Mucosa of rectum (tissue), 2 donors: ENCODE measurements at regions not wholly inside any gene's neighbourhood (a gene's known extent, or its start where the extent isn't known, plus 50 kb on each side); places are given as distances from the start of the nearest gene placed in this dataset.
"Not testable (repeated sequence)": the region's sequence is repeated elsewhere in the genome, so short reads cannot be mapped to it uniquely, and the experiment has no call there.

ENCODE experiments used
- H3K27ac ChIP-seq, 2 donors: one replicate each; pipeline ENCODE4 v1.7.0; 2013; ENCODE audit warnings: inconsistent platforms in 2 of 2, low read depth in 2 of 2, low read length in 2 of 2
- H3K27me3 ChIP-seq, 2 donors: one replicate each; pipeline ENCODE4 v1.7.0; 2013; ENCODE audit warnings: low read length in 2 of 2; ENCODE audit not compliant: control insufficient read depth in 2 of 2, insufficient read depth in 2 of 2
- H3K36me3 ChIP-seq, 2 donors: one replicate each; pipeline ENCODE4 v1.7.0; 2013; ENCODE audit warnings: low read length in 2 of 2; ENCODE audit not compliant: control insufficient read depth in 2 of 2, insufficient read depth in 2 of 2
- H3K4me1 ChIP-seq, 2 donors: one replicate each; pipeline ENCODE4 v1.7.0; 2013; ENCODE audit warnings: low read length in 2 of 2, mild to moderate bottlenecking in 1 of 2; ENCODE audit not compliant: control insufficient read depth in 2 of 2, insufficient read depth in 2 of 2
- H3K4me3 ChIP-seq, 2 donors: one replicate each; pipeline ENCODE4 v1.7.0; 2013; ENCODE audit warnings: low read length in 2 of 2
- H3K9ac ChIP-seq, 2 donors: one replicate each; pipeline ENCODE4 v1.7.0; 2013; ENCODE audit warnings: low read length in 2 of 2, low read depth in 1 of 2, mild to moderate bottlenecking in 1 of 2
- H3K9me3 ChIP-seq, 2 donors: one replicate each; pipeline ENCODE4 v1.7.0; 2013; ENCODE audit warnings: low read length in 2 of 2; ENCODE audit not compliant: control insufficient read depth in 2 of 2
- donor health status: healthy.
- donor health status: Normal muscosa, but diverticular disease.

DNA sequence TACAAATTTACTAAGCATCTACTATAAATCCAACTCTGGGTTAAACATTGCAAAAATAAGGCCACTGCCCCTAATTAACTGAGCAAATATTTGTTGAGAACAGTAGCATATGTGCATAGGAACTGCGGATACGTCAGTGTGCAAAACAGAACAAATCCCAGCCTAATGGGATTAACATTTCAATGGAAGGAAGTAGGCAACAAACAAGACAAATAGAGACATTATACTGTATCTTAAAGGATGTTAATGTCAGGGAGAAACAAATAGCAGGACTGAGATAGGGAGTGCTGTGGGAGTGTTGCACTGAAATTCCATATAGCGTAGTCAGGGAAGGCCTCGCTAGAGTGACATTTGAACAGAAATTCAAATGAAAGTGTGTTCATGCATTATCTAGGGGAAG is 89.7 kb upstream of the KCNAB1 start:
- Histone ChIP-seq H3K4me1 (no peaks in the 10 kb centered on the region), H3K27me3 (no peaks in the 10 kb centered on the region), H3K36me3 (no peaks in the 10 kb centered on the region), H3K9ac (no peak overlapping the region), H3K27ac (no peak overlapping the region), H3K9me3 (no peaks in the 10 kb centered on the region), H3K4me3 (no peak overlapping the region)

DNA sequence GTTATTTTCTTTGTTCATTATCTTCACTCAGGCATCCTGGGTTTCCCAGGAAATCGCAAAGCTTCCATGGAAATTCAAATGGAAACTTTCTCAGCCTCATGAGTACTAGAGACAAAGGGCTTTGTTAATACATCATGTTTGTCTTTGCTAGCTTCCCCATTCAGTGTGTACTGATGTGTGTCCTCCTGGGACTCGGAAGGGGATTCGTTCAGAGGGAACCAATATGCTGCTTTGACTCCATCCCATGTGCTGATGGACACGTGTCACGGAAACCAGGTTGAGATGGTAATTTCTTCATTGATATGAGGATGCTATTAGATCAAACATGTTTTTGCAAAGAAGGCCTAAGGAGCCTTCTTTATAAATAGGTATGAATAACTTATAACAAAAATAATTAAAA is 87.0 kb upstream of the KCNAB1 start:
- Histone ChIP-seq H3K36me3 (no peaks in the 10 kb centered on the region), H3K27me3 (no peaks in the 10 kb centered on the region), H3K9me3 (no peaks in the 10 kb centered on the region), H3K9ac (no peak overlapping the region), H3K4me3 (no peak overlapping the region), H3K27ac (no peak overlapping the region), H3K4me1 (no peaks in the 10 kb centered on the region)

DNA sequence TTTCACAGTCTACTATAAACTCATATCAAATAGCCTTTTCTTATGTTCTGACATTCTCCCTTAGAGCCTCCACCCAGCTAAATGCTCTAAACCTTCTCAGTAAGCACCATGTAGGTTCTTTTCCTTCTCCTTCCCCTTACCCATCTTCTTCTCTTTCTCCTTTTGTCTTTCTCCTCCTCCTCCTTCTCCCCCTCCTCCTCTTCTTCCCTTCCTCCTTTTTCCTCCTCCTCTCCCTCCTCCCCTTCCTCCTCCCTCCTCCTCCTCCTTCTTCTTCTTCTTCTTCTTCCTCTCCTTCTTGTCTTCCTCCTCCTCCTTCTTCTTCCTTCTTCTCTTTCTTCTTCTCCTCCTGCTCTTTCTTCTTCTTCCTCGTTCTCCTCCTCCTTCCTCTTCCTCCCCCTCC is 85.2 kb upstream of the KCNAB1 start:
- H3K9ac ChIP-seq: no peak overlapping the region
- no peak overlapping the region for H3K4me3 ChIP-seq
- no peaks in the 10 kb centered on the region for H3K4me1 ChIP-seq
- H3K27me3 ChIP-seq: no peaks in the 10 kb centered on the region
- no peaks in the 10 kb centered on the region for H3K36me3 ChIP-seq
- no peaks in the 10 kb centered on the region for H3K9me3 ChIP-seq
- no peak overlapping the region for H3K27ac ChIP-seq

GRCh38 chr3:156036258-156037053 is 83.9 kb upstream of the KCNAB1 start:
- H3K36me3 ChIP-seq: no peaks in the 10 kb centered on the region

DNA sequence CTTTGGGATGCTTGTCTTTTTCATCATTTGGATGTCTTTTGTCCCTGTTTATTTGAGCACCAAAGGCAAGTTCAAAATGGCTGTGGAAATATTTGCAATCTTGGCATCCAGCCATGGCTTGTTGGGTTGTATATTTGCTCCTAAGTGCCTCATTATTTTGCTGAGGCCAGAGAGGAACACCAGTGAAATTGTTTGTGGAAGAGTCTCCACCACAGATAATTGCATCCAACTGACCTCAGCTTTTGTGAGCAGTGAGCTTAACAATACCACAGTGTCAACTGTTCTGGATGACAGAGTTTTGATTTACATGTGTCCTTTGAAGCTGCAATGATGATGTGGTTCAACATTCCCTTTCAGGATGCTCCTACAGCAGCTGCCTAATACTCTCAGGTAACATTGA is 83.0 kb upstream of the KCNAB1 start:
- H3K27me3 ChIP-seq: no peaks in the 10 kb centered on the region
- H3K9me3 ChIP-seq: no peaks in the 10 kb centered on the region
- no peak overlapping the region for H3K9ac ChIP-seq
- H3K27ac ChIP-seq: no peak overlapping the region
- H3K4me3 ChIP-seq: no peak overlapping the region
- H3K36me3 ChIP-seq: no peaks in the 10 kb centered on the region
- no peaks in the 10 kb centered on the region for H3K4me1 ChIP-seq

More at GRCh38 chr3:156036258-156037053, 83.9 kb upstream of the KCNAB1 start:
- Histone ChIP-seq H3K9ac (no peak overlapping the region), H3K4me1 (no peaks in the 10 kb centered on the region), H3K27ac (no peak overlapping the region), H3K4me3 (no peak overlapping the region), H3K27me3 (no peaks in the 10 kb centered on the region), H3K9me3 (no peaks in the 10 kb centered on the region)

DNA sequence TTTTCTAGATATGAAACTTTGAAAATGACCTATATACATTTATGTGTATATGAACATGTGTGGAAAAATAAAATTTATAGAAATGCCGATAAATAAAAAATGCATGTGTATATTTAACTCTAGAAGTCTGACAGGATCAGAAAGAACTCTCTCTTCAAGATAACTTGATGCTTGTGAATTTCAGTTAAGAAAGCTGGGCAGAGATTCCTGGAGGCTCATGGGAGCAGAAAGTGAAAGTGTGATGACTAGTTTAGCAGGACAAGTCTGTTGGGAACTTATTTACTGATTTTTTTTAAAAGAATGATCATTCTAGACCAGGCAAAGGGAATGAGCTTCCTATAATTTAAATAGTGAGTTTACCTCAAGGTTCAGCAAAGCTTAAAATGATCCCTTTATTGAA is 81.5 kb upstream of the KCNAB1 start:
- no peaks in the 10 kb centered on the region for H3K4me1 ChIP-seq
- no peaks in the 10 kb centered on the region for H3K27me3 ChIP-seq
- H3K36me3 ChIP-seq: no peaks in the 10 kb centered on the region
- H3K9ac ChIP-seq: no peak overlapping the region
- no peak overlapping the region for H3K27ac ChIP-seq
- no peak overlapping the region for H3K4me3 ChIP-seq
- no peaks in the 10 kb centered on the region for H3K9me3 ChIP-seq

DNA sequence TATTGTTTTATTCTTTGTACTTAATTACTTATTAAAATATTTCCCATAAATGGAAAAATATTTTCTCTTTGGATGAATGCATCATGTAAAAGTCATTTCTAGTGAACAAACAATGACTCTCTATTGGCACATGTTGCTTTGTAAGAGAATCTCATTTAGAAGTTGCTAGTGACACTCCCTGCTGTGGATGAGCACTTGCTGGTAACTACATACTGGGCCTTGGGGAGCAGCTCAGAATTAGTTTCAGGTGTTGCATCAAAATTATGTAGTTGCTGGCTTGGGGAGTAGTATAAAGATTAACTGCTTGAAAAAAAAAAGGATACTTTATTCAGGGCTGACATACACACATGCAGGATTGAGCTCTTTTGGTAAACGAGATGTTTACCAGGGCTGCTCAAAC is 80.3 kb upstream of the KCNAB1 start:
- Histone ChIP-seq H3K4me1 (no peaks in the 10 kb centered on the region), H3K9ac (no peak overlapping the region), H3K4me3 (no peak overlapping the region), H3K9me3 (no peaks in the 10 kb centered on the region), H3K36me3 (no peaks in the 10 kb centered on the region), H3K27me3 (no peaks in the 10 kb centered on the region), H3K27ac (no peak overlapping the region)

GRCh38 chr3:156041216-156041841 is 79.0 kb upstream of the KCNAB1 start:
- not testable (repeated sequence) for H3K9ac ChIP-seq, H3K9me3 ChIP-seq, H3K4me3 ChIP-seq, H3K27ac ChIP-seq, H3K4me1 ChIP-seq, H3K27me3 ChIP-seq, H3K36me3 ChIP-seq

DNA sequence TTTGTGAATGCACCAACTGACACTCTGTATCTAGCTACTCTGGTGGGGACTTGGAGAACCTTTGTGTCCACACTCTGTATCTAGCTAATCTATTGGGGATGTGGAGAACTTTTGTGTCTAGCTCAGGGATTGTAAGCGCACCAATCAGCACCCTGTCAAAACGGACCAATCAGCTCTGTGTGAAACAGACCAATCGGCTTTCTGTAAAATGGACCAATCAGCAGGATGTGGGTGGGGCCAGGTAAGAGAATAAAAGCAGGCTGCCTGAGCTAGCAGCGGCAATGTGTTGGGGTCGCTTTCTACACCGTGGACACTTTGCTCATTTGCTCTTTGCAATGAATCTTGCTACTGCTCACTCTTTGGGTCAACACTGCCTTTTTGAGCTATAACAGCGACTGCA is 78.5 kb upstream of the KCNAB1 start:
- not testable (repeated sequence) for H3K4me1 ChIP-seq, H3K9ac ChIP-seq, H3K36me3 ChIP-seq, H3K27ac ChIP-seq, H3K4me3 ChIP-seq, H3K9me3 ChIP-seq, H3K27me3 ChIP-seq

GRCh38 chr3:156043832-156044633 is 76.3 kb upstream of the KCNAB1 start:
- not testable (repeated sequence) for H3K4me3 ChIP-seq

More at GRCh38 chr3:156043832-156044633, 76.3 kb upstream of the KCNAB1 start:
- H3K9ac ChIP-seq, H3K9me3 ChIP-seq, H3K27me3 ChIP-seq, H3K36me3 ChIP-seq, H3K4me1 ChIP-seq, H3K27ac ChIP-seq: not testable (repeated sequence)
